ENCODE measurements at regions not wholly inside any gene's neighbourhood (a gene's known extent, or its start where the extent isn't known, plus 50 kb on each side); places are given as distances from the start of the nearest gene placed in this dataset.

GRCh38 chrX:143800150-143800549, 79.6 kb upstream of the SPANXN2 start:
- no peak for TF ChIP-seq CTCF (IDR thresholded peaks at IDR 0.05; ENCODE audit: low read depth, low read length, missing control alignments)
- no peak overlapping the region for H3K4me3 ChIP-seq (ENCODE audit: low read depth, low read length)
- in situ Hi-C loops (cut with HindIII; ENCODE audit: low sequenced_read_pairs): no loop called here
- DNase-seq (ENCODE audit: low read depth): no peak

- no peak for DNase-seq (ENCODE audit: low read depth)
- peak; percentile 22 for TF ChIP-seq CTCF (IDR thresholded peaks at IDR 0.05; ENCODE audit: low read depth, low read length, missing control alignments)
- in situ Hi-C loops (cut with HindIII; ENCODE audit: low sequenced_read_pairs): no loop called here
- no peak overlapping the region for H3K4me3 ChIP-seq (ENCODE audit: low read depth, low read length)
Measured at GRCh38 chrX:143788265-143788664, 67.7 kb upstream of the SPANXN2 start.

GRCh38 chrX:143787341-143787740, 66.8 kb upstream of the SPANXN2 start:
- DNase-seq (ENCODE audit: low read depth): no peak
- no peak overlapping the region for H3K4me3 ChIP-seq (ENCODE audit: low read depth, low read length)
- TF ChIP-seq CTCF (IDR thresholded peaks at IDR 0.05; ENCODE audit: low read depth, low read length, missing control alignments): no peak
- in situ Hi-C loops (cut with HindIII; ENCODE audit: low sequenced_read_pairs): no loop called here

GRCh38 chrX:143781103-143781502, 60.6 kb upstream of the SPANXN2 start:
- H3K4me3 ChIP-seq (ENCODE audit: low read depth, low read length): no peak overlapping the region
- no peak for TF ChIP-seq CTCF (IDR thresholded peaks at IDR 0.05; ENCODE audit: low read depth, low read length, missing control alignments)
- no peak for DNase-seq (ENCODE audit: low read depth)
- in situ Hi-C loops (cut with HindIII; ENCODE audit: low sequenced_read_pairs): no loop called here
